GM21825 (cell line): ENCODE measurements at regions not wholly inside any gene's neighbourhood (a gene's known extent, or its start where the extent isn't known, plus 50 kb on each side); places are given as distances from the start of the nearest gene placed in this dataset.
A peak's percentile ranks its signal among the peaks of the same experiment; 100 is the strongest.

Experiments
- ATAC-seq: cut with Tn5 transposase; IDR thresholded peaks from one replicate; pipeline ENCODE4 v1.9.1; 2021; ENCODE audit warnings: mild to moderate bottlenecking, moderate library complexity; ENCODE audit not compliant: unreplicated experiment

GRCh38 chr16:62665269-62665668 lies 629.0 kb upstream of the CDH8 start:
- ATAC-seq: no peak

DNA sequence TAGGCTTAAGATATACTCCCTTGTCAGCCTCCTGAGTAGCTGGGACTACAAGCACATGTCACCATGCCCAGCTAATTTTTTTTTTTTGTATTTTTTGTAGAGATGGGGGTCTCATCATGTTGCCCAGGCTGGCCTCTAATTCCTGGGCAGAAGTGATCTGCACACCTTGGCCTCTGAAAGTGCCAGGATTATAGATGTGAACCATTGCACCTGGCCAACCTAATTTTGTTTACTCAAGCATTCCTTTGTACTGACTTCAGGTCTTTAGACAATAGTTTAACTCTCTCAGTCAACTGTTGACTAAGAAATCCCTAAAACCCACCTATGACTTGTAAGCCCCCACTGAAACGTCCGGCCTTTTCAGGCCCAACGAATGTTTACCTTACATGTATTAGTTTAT lies 628.3 kb upstream of the CDH8 start:
- ATAC-seq: no peak

- ATAC-seq: no peak
These were observed 625.2 kb upstream of the CDH8 start for GRCh38 chr16:62661435-62661834.

GRCh38 chr16:62657116-62657515 lies 620.9 kb upstream of the CDH8 start:
- ATAC-seq: no peak

- no peak for ATAC-seq
These were observed 616.3 kb upstream of the CDH8 start for GRCh38 chr16:62652441-62653120.

DNA sequence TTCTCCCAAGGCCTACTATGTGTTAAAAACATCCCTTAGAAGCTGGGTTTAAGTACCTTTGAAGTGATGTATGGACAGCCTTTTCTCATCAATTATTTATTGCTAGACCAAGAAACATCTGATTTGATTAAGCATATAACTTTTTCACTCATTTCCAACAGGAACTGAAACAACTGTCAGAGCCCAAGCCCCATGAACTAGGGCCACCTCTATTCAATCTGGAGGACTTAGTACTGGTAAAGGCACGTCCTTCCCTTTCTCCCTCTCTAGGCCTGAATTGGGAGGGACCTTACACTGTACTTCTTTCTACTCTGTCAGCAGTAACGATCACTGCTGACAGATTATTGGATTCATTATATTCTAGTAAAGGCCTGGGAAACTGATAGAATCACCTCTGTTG lies 612.0 kb upstream of the CDH8 start:
- no peak for ATAC-seq

DNA sequence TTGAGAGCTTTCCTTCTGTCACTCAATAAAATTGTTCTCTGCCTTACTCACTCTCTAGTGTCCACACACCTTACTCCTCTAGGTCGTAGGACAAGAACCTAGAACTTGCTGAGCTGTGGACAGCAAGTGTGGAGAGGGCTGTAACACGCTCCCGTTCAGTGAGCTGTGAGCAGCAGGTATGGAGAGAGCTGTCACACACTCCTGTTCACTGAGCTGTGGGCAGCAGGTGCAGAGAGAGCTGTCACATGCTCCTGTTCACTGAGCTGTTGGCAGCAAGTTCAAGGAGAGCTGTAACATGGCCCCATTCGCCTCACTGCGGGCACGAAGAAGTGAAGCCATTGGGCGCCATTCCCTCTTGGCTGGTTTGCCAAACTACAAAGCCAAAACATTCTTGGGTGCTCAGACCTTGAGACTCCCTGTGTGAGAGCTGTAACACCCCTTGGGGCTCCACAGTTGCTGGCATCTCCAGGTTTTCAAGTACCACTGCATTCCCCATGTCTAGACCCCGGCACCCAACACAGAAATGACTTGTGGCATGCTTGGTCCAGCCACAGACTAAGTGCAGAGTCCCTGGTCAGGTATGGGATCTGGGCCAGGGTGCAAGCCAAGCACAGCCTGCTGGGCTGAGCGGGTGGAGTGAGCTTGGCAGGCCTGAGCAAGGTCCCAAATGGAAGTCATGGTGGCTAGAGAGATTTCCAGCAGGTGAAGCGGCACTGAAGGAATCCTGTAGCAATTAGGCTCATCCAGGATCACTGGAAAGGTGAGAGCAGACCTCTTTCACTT lies 608.0 kb upstream of the CDH8 start:
- ATAC-seq: no peak

DNA sequence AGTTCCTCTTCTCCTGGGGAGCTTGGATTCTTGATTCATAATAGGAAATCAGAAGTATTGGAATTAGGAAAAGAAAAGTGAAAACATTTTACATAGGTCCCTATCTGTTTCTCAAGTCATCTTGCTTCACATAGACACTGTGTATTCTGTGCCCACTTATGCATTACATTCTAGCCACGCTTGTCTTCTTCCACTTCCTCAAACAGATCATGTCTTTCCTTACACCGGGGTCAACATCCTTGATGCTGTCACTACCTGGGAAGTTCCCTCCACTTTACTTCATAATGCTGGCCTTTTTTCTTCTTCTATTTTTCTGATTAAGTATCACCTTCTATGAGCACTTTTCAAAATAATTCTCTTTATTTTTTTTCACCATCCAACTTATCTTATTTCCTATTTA lies 606.4 kb upstream of the CDH8 start:
- ATAC-seq: no peak

DNA sequence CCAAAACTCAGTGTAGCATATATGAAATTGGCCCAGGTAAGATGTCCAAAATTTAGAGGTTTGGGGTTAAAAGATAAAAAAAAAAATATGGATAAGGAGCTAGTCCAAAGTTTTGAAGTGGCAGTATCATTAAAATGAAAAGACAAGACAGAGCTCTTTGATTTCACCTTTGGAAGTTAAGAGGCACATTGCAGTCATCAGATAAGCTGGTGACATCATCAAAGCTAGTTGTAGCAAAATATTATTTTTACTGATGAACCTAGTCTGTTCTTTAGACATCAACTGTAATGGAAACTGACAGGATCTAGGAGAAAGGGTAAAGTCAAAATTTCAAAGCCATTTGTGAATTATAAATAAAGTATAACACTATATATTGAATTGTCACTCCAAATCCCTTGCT lies 603.7 kb upstream of the CDH8 start:
- ATAC-seq: no peak

DNA sequence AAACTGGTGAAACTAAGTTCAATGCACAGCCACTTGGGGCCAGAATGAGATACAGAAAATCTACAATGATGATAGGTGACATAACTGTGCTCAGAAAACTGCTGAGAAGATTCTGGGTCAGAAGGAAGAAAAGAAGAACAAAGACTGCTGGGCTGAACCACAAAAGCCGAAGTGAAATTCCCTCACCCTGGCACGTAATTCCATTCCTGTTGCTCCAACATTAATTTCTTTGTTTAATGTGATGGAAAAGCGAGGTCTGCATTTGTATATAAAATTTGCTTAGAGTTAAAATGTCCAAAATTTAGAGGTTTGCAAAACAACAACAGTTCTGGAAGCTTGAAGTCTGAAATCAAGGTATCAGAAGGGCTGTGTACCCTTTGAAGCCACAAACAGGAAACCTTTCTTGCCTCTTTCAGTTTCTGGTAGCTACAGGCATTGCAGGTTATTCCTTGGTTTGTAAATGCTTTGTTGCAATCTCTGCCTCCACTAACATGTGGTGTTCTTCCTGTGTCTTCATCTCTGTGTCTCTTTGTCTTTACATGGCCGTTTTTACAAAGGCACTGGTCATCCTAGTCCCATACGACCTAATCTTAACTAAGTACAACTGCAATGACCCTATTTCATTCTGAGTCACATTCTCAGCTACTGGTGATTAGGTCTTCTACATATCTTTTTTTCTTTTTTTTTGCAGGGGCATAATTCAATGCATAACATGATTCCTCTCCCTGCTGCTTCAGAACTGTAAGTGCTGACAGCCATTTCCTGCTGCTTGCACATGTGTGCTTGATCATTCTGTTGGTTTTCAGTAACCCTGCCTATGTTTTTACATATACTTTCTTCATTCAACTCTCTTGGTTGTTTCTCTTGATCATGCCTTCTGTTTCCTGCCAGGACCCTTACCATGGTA lies 603.0 kb upstream of the CDH8 start:
- peak; percentile 84 for ATAC-seq

- ATAC-seq: no peak
These were observed 602.2 kb upstream of the CDH8 start for GRCh38 chr16:62638324-62638911.

- no peak for ATAC-seq
These were observed 589.1 kb upstream of the CDH8 start for GRCh38 chr16:62625326-62625725.

- ATAC-seq: no peak
These were observed 584.0 kb upstream of the CDH8 start for GRCh38 chr16:62620275-62620674.

GRCh38 chr16:62615526-62615925 lies 579.3 kb upstream of the CDH8 start:
- no peak for ATAC-seq

GRCh38 chr16:62610291-62610690 lies 574.1 kb upstream of the CDH8 start:
- ATAC-seq: no peak

GRCh38 chr16:62602790-62603189 lies 566.6 kb upstream of the CDH8 start:
- ATAC-seq: no peak

DNA sequence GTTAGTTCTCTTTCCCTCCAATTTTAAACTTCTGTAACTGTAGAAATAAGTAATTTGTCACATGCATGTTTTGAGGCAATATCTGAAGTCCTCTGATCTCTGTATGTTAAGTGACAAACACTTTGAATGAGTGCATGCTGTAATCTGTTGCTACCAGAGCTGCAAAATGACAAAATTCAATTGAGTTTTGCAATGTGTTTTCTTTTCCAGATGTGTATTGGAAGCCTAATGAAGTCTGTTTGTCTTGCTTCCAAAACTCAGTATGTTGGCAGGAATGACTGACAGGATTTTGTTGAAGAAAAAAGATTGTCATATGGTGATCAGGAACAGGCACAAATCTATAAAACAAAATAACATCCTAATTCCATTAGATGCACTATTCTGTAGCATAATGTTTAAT lies 561.6 kb upstream of the CDH8 start:
- ATAC-seq: no peak

GRCh38 chr16:62596584-62596983 lies 560.3 kb upstream of the CDH8 start:
- no peak for ATAC-seq

GRCh38 chr16:62596125-62596524 lies 559.9 kb upstream of the CDH8 start:
- no peak for ATAC-seq

- ATAC-seq: no peak
These were observed 550.1 kb upstream of the CDH8 start for GRCh38 chr16:62586128-62586862.
